ENCODE measurements at regions not wholly inside any gene's neighbourhood (a gene's known extent, or its start where the extent isn't known, plus 50 kb on each side); places are given as distances from the start of the nearest gene placed in this dataset.

DNA sequence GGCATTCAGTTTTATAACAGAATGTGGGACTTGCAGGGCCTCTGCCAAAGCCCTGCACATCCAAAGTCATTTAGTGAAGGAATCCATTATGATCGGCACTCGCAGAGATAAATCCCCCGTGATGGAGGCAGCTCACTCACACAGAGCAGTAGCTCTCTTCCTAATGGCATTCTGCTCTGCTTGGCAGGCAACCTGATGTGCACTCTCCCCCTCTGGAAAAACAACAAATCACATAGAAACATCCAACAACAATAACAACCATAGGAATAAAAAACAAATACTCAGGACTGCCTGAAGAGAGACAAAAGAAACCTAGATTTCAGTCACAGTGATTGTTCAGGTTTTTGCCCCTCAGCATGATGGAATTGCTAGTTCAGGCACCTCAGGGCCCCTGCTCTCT, 59.7 kb downstream of the NAA11 start:
- no peak overlapping the region for H3K4me3 Mint-ChIP-seq
- ATAC-seq (ENCODE audit: low read depth): no peak
- TF ChIP-seq, protein P1, sequence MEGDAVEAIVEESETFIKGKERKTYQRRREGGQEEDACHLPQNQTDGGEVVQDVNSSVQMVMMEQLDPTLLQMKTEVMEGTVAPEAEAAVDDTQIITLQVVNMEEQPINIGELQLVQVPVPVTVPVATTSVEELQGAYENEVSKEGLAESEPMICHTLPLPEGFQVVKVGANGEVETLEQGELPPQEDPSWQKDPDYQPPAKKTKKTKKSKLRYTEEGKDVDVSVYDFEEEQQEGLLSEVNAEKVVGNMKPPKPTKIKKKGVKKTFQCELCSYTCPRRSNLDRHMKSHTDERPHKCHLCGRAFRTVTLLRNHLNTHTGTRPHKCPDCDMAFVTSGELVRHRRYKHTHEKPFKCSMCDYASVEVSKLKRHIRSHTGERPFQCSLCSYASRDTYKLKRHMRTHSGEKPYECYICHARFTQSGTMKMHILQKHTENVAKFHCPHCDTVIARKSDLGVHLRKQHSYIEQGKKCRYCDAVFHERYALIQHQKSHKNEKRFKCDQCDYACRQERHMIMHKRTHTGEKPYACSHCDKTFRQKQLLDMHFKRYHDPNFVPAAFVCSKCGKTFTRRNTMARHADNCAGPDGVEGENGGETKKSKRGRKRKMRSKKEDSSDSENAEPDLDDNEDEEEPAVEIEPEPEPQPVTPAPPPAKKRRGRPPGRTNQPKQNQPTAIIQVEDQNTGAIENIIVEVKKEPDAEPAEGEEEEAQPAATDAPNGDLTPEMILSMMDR (IDR thresholded peaks at IDR 0.05): no peak
- ChIA-PET POLR2A (no interaction called here), CTCF (no interaction called here)
- H3K27ac Mint-ChIP-seq: no peak overlapping the region
- H3K27me3 Mint-ChIP-seq: no peaks in the 10 kb centered on the region
- no peak for DNase-seq
- intact Hi-C loops (cut with micrococcal nuclease): no loop called here
- no peaks in the 10 kb centered on the region for H3K9me3 Mint-ChIP-seq
- H3K36me3 Mint-ChIP-seq (ENCODE audit: low read depth): no peaks in the 10 kb centered on the region
- H3K4me1 Mint-ChIP-seq: no peaks in the 10 kb centered on the region

DNA sequence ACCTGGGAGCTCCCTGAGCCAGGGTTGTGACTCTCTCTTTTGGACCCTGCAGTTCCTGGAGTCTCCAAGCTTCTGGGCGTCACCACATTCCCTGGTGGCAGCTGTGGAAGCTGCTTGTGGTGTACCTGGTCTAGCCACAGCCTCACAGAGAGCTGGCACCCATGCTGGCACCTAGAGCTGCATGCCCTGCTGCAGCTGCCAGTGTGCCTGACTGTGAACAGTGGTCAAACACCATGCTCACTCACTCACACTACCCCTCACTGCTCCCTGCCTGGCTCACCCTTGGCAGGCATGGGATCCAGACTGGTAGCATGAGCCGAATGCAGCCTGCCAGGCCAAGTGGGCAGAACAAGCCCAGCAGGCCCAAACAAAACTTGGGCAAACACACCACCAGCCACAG, 66.6 kb downstream of the NAA11 start:
- Mint-ChIP-seq H3K4me3 (no peak overlapping the region), H3K27ac (no peak overlapping the region), H3K36me3 (ENCODE audit: low read depth) (no peaks in the 10 kb centered on the region), H3K9me3 (peaks cover 1% of the 10 kb centered on the region), H3K27me3 (no peaks in the 10 kb centered on the region), H3K4me1 (no peaks in the 10 kb centered on the region)
- ChIA-PET CTCF (no interaction called here), POLR2A (no interaction called here)
- intact Hi-C loops (cut with micrococcal nuclease): no loop called here
- ATAC-seq (ENCODE audit: low read depth): no peak
- TF ChIP-seq, protein P1 (IDR thresholded peaks at IDR 0.05): no peak
- DNase-seq: no peak

DNA sequence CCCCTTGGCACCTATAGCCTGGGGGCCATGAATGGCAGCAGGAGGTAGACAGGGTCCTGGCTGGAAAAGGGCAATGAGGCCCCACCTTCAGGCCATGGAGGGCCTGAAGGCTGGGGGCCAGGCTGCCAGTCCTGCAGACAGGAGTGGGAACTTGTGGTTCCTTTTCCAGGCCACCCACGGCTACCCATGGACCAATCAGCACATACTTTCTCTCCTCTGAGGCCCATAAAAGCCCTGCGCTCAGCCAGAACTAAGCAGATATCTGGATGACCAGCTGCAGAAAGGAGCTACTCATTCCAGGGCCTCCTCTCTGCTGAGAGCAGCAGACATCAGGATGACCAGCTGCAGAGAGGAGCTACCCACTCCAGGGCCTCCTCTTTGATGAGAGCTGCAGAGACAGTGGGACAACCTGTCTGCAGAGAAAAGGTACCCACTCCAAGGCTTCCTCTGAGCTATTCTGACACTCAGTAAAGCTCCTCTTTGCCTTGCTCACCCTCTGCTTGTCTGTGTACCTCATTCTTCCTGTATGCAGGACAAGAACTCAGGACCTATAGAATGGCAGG, 67.2 kb downstream of the NAA11 start:
- Mint-ChIP-seq H3K27ac (no peak overlapping the region), H3K4me1 (no peaks in the 10 kb centered on the region), H3K4me3 (no peak overlapping the region), H3K36me3 (ENCODE audit: low read depth) (no peaks in the 10 kb centered on the region), H3K9me3 (peaks cover 1% of the 10 kb centered on the region), H3K27me3 (no peaks in the 10 kb centered on the region)
- CTCF ChIA-PET: no interaction called here
- ATAC-seq (ENCODE audit: low read depth) (no peak), DNase-seq (no peak)
- intact Hi-C loops (cut with micrococcal nuclease): no loop called here
- TF ChIP-seq, protein P1 (IDR thresholded peaks at IDR 0.05): no peak
- POLR2A ChIA-PET: no interaction called here

DNA sequence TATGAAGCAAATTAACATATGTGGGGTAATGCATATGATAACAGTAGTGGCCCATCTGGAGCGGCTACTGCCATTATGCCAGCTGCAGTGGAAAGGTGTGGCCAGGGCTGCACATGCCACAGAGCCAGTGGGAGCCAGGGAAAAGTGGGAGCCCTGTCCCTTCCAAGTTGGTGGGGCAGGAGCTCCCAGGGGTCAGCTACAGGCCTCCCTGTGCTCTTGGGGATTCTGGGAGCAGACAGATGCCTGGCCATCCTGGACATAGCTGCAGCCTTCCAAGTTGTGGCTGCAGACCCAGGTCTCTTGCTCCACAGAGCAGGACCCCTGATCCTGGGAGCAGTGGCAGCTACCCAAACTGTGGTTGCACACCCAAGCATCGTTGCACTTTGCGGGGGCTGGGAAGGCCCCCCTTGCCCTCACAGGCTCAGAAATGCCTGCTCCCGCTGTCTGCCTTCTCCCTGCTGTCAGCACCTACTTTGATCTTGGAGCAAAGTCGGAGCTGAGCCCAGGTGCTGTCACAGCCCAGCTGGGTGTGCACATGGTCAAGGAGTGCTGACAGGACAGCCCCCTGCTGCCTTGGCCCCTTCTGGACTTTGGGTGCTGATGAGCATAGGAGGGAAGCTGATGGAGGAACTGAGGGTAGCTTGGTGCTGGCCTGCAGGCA, 67.8 kb downstream of the NAA11 start:
- intact Hi-C loops (cut with micrococcal nuclease): no loop called here
- ChIA-PET CTCF (no interaction called here), POLR2A (no interaction called here)
- Mint-ChIP-seq H3K4me1 (no peaks in the 10 kb centered on the region), H3K27ac (no peak overlapping the region), H3K27me3 (no peaks in the 10 kb centered on the region), H3K36me3 (ENCODE audit: low read depth) (no peaks in the 10 kb centered on the region), H3K9me3 (peaks cover 1% of the 10 kb centered on the region), H3K4me3 (no peak overlapping the region)
- TF ChIP-seq, protein P1 (IDR thresholded peaks at IDR 0.05): no peak
- ATAC-seq (ENCODE audit: low read depth): no peak
- DNase-seq: no peak

DNA sequence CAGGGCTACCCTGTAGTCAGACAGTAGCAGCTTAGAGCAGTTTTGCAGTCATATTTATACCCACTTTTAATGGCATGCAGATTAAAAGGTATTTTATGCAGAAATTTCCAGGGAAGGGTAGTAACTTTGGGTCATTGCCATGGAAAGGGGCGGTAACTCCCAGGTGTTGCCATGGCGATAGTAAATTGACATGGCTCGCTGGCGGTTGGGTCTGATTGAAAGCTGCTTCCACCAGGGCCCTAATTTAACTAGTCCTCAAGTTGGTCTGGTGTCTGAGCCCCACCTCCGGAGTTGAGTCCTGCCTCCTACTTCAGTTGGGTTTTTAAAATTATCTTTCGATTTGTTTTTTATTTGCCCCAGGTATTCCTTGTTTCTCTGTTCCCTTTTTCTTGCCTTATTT, 70.1 kb downstream of the NAA11 start:
- Mint-ChIP-seq H3K27ac (no peak overlapping the region), H3K9me3 (peaks cover 1% of the 10 kb centered on the region), H3K27me3 (no peaks in the 10 kb centered on the region), H3K36me3 (ENCODE audit: low read depth) (no peaks in the 10 kb centered on the region), H3K4me3 (no peak overlapping the region), H3K4me1 (no peaks in the 10 kb centered on the region)
- no peak for DNase-seq
- TF ChIP-seq, protein P1 (IDR thresholded peaks at IDR 0.05): no peak
- CTCF ChIA-PET: no interaction called here
- intact Hi-C loops (cut with micrococcal nuclease): no loop called here
- POLR2A ChIA-PET: no interaction called here
- no peak for ATAC-seq (ENCODE audit: low read depth)
